Stimulated activated CD4-positive, alpha-beta T cell treated with anti-CD3 and anti-CD28 coated beads, TNF-alpha, amount 100 ng/mL, for 24 hours (primary cell): ENCODE measurements at regions not wholly inside any gene's neighbourhood (a gene's known extent, or its start where the extent isn't known, plus 50 kb on each side); places are given as distances from the start of the nearest gene placed in this dataset.
"Not testable (repeated sequence)": the region's sequence is repeated elsewhere in the genome, so short reads cannot be mapped to it uniquely, and the experiment has no call there.

Experiments used
- DNase-seq, 3 experiments: peaks; one replicate each; pipeline ENCODE4 v3.0.0-alpha.2; 2020; ENCODE audit warnings: low read depth in 3 of 3

GRCh38 chr6:169014211-169015197 is 239.1 kb downstream of the THBS2 start:
- no peak for DNase-seq

GRCh38 chr6:169009628-169010027 is 244.0 kb downstream of the THBS2 start:
- no peak for DNase-seq

- no peak for DNase-seq
These were observed 244.9 kb downstream of the THBS2 start for GRCh38 chr6:169008641-169009257.

GRCh38 chr6:169005166-169005565 is 248.5 kb downstream of the THBS2 start:
- no peak for DNase-seq

GRCh38 chr6:169000022-169000421 is 253.6 kb downstream of the THBS2 start:
- no peak for DNase-seq

GRCh38 chr6:168999392-168999791 is 254.3 kb downstream of the THBS2 start:
- no peak for DNase-seq

GRCh38 chr6:168996356-168996625 is 257.4 kb downstream of the THBS2 start:
- DNase-seq = no peak

GRCh38 chr6:168995526-168996355 is 257.9 kb downstream of the THBS2 start:
- no peak for DNase-seq

- DNase-seq = no peak
These were observed 258.7 kb downstream of the THBS2 start for GRCh38 chr6:168994956-168995355.

- DNase-seq = no peak
These were observed 261.1 kb downstream of the THBS2 start for GRCh38 chr6:168992446-168993144.

- DNase-seq = not testable (repeated sequence)
These were observed 262.0 kb downstream of the THBS2 start for GRCh38 chr6:168991695-168992094.

- DNase-seq = no peak
These were observed 263.5 kb downstream of the THBS2 start for GRCh38 chr6:168990019-168990751.

GRCh38 chr6:168989421-168989820 is 264.2 kb downstream of the THBS2 start:
- DNase-seq = no peak

GRCh38 chr6:168988801-168989200 is 264.8 kb downstream of the THBS2 start:
- DNase-seq = no peak

- no peak for DNase-seq
These were observed 265.4 kb downstream of the THBS2 start for GRCh38 chr6:168988280-168988679.

GRCh38 chr6:168985705-168986104 is 267.9 kb downstream of the THBS2 start:
- no peak for DNase-seq

GRCh38 chr6:168983925-168984324 is 269.7 kb downstream of the THBS2 start:
- no peak for DNase-seq

GRCh38 chr6:168981187-168981586 is 272.5 kb downstream of the THBS2 start:
- DNase-seq = no peak

- DNase-seq = no peak
These were observed 274.4 kb downstream of the THBS2 start for GRCh38 chr6:168979254-168979653.

GRCh38 chr6:168972128-168972527 is 281.5 kb downstream of the THBS2 start:
- DNase-seq = no peak

- no peak for DNase-seq
These were observed 282.1 kb downstream of the THBS2 start for GRCh38 chr6:168971549-168971948.
